T-helper 1 cell treated with Interleukin-12 subunit alpha and Interleukin-12 subunit beta and Interleukin-4 antibody, amounts not matched to agents 30 μg/mL and 1 μg/mL, for 36 hours (primary cell): ENCODE measurements at regions not wholly inside any gene's neighbourhood (a gene's known extent, or its start where the extent isn't known, plus 50 kb on each side); places are given as distances from the start of the nearest gene placed in this dataset.
"Not testable (repeated sequence)": the region's sequence is repeated elsewhere in the genome, so short reads cannot be mapped to it uniquely, and the experiment has no call there.

ENCODE experiments used
- H3K27ac Mint-ChIP-seq: one replicate; pipeline ENCODE4 v1.8.0; 2021; ENCODE audit warnings: mild to moderate bottlenecking, mixed read lengths
- H3K27me3 Mint-ChIP-seq: one replicate; pipeline ENCODE4 v1.8.0; 2021; ENCODE audit warnings: low read depth, mixed read lengths
- H3K36me3 Mint-ChIP-seq: one replicate; pipeline ENCODE4 v1.8.0; 2021; ENCODE audit warnings: low read depth, mixed read lengths
- H3K4me1 Mint-ChIP-seq: one replicate; pipeline ENCODE4 v1.8.0; 2021; ENCODE audit warnings: low read depth, mixed read lengths
- H3K4me3 Mint-ChIP-seq: one replicate; pipeline ENCODE4 v1.8.0; 2021; ENCODE audit warnings: mild to moderate bottlenecking, moderate library complexity, mixed read lengths
- H3K9me3 Mint-ChIP-seq: one replicate; pipeline ENCODE4 v1.8.0; 2021; ENCODE audit warnings: mixed read lengths

- Mint-ChIP-seq H3K4me3 (no peak overlapping the region), H3K27me3 (peaks cover 5% of the 10 kb centered on the region), H3K4me1 (no peaks in the 10 kb centered on the region), H3K36me3 (no peaks in the 10 kb centered on the region), H3K27ac (no peak overlapping the region), H3K9me3 (peaks cover 4% of the 10 kb centered on the region)
These were observed 583.7 kb downstream of the EPM2A start for GRCh38 chr6:145151624-145152023.

GRCh38 chr6:145153495-145153894, 581.8 kb downstream of the EPM2A start:
- Mint-ChIP-seq H3K4me3 (no peak overlapping the region), H3K9me3 (peaks cover 10% of the 10 kb centered on the region), H3K27me3 (peaks cover 5% of the 10 kb centered on the region), H3K4me1 (no peaks in the 10 kb centered on the region), H3K27ac (no peak overlapping the region), H3K36me3 (no peaks in the 10 kb centered on the region)

DNA sequence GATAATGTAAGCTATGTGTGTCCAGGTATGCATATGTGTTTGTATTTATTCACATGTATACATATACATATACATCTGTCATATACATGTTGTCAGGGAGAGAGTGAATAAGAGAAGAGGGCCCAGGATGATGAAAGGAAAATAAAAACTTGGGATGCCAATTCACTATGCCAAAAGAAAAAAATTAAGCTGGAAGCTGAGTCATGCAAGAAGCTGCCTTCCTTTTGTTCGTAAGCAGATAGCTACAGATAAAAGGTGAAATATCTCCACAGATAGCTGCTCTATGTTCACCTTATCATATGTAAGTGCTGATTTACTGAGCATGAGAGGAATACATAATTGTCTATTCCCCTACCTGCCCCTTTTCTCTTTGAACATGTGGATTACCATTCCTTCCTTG, 579.9 kb downstream of the EPM2A start:
- no peak overlapping the region for H3K27ac Mint-ChIP-seq
- H3K36me3 Mint-ChIP-seq: no peaks in the 10 kb centered on the region
- no peaks in the 10 kb centered on the region for H3K27me3 Mint-ChIP-seq
- H3K4me3 Mint-ChIP-seq: no peak overlapping the region
- peaks cover 16% of the 10 kb centered on the region for H3K9me3 Mint-ChIP-seq
- H3K4me1 Mint-ChIP-seq: no peaks in the 10 kb centered on the region

GRCh38 chr6:145155873-145156782, 579.2 kb downstream of the EPM2A start:
- peaks cover 16% of the 10 kb centered on the region for H3K9me3 Mint-ChIP-seq
- H3K4me1 Mint-ChIP-seq: no peaks in the 10 kb centered on the region
- H3K4me3 Mint-ChIP-seq: no peak overlapping the region
- H3K36me3 Mint-ChIP-seq: no peaks in the 10 kb centered on the region
- H3K27ac Mint-ChIP-seq: no peak overlapping the region
- no peaks in the 10 kb centered on the region for H3K27me3 Mint-ChIP-seq

DNA sequence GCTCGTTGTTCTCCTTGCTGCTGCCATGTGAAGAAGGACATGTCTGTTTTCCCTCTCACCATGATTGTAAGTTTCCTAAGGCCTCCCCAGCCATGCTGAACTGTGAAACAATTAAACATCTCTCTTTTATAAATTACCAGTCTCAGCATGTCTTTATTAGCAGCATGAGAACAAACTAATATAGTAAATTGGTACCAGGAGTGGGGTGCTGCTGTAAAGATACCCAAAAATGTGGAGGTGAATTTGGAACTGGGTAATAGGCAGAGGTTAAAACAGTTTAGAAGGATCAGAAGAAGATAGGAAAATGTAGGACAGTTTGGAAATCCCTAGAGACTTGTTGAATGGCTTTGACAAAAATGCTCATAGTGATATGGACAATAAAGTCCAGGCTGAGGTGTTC, 576.7 kb downstream of the EPM2A start:
- H3K36me3 Mint-ChIP-seq, H3K27me3 Mint-ChIP-seq, H3K4me1 Mint-ChIP-seq, H3K27ac Mint-ChIP-seq, H3K4me3 Mint-ChIP-seq: not testable (repeated sequence)
- peaks cover 16% of the 10 kb centered on the region for H3K9me3 Mint-ChIP-seq

GRCh38 chr6:145159921-145160320, 575.4 kb downstream of the EPM2A start:
- H3K27ac Mint-ChIP-seq: no peak overlapping the region
- no peaks in the 10 kb centered on the region for H3K36me3 Mint-ChIP-seq
- peaks cover 16% of the 10 kb centered on the region for H3K9me3 Mint-ChIP-seq
- H3K4me3 Mint-ChIP-seq: no peak overlapping the region
- no peaks in the 10 kb centered on the region for H3K27me3 Mint-ChIP-seq
- no peaks in the 10 kb centered on the region for H3K4me1 Mint-ChIP-seq

GRCh38 chr6:145161501-145161900, 573.8 kb downstream of the EPM2A start:
- no peaks in the 10 kb centered on the region for H3K27me3 Mint-ChIP-seq
- H3K4me3 Mint-ChIP-seq: no peak overlapping the region
- peaks cover 13% of the 10 kb centered on the region for H3K9me3 Mint-ChIP-seq
- H3K27ac Mint-ChIP-seq: no peak overlapping the region
- no peaks in the 10 kb centered on the region for H3K36me3 Mint-ChIP-seq
- no peaks in the 10 kb centered on the region for H3K4me1 Mint-ChIP-seq

GRCh38 chr6:145169726-145170224, 565.5 kb downstream of the EPM2A start:
- Mint-ChIP-seq H3K36me3 (no peaks in the 10 kb centered on the region), H3K4me1 (no peaks in the 10 kb centered on the region), H3K27ac (no peak overlapping the region), H3K9me3 (no peaks in the 10 kb centered on the region), H3K27me3 (no peaks in the 10 kb centered on the region), H3K4me3 (no peak overlapping the region)

- no peaks in the 10 kb centered on the region for H3K4me1 Mint-ChIP-seq
- H3K9me3 Mint-ChIP-seq: peaks cover 10% of the 10 kb centered on the region
- H3K36me3 Mint-ChIP-seq: no peaks in the 10 kb centered on the region
- no peak overlapping the region for H3K4me3 Mint-ChIP-seq
- no peak overlapping the region for H3K27ac Mint-ChIP-seq
- H3K27me3 Mint-ChIP-seq: no peaks in the 10 kb centered on the region
These were observed 559.9 kb downstream of the EPM2A start for GRCh38 chr6:145175470-145175869.

- no peaks in the 10 kb centered on the region for H3K27me3 Mint-ChIP-seq
- peaks cover 10% of the 10 kb centered on the region for H3K9me3 Mint-ChIP-seq
- H3K27ac Mint-ChIP-seq: no peak overlapping the region
- no peaks in the 10 kb centered on the region for H3K4me1 Mint-ChIP-seq
- no peaks in the 10 kb centered on the region for H3K36me3 Mint-ChIP-seq
- H3K4me3 Mint-ChIP-seq: no peak overlapping the region
These were observed 556.9 kb downstream of the EPM2A start for GRCh38 chr6:145178391-145178790.

- Mint-ChIP-seq H3K27ac (no peak overlapping the region), H3K27me3 (no peaks in the 10 kb centered on the region), H3K4me1 (no peaks in the 10 kb centered on the region), H3K36me3 (no peaks in the 10 kb centered on the region), H3K4me3 (no peak overlapping the region), H3K9me3 (no peaks in the 10 kb centered on the region)
These were observed 547.7 kb downstream of the EPM2A start for GRCh38 chr6:145187491-145188206.

- Mint-ChIP-seq H3K27me3 (no peaks in the 10 kb centered on the region), H3K36me3 (no peaks in the 10 kb centered on the region), H3K4me1 (no peaks in the 10 kb centered on the region), H3K4me3 (no peak overlapping the region), H3K27ac (no peak overlapping the region), H3K9me3 (no peaks in the 10 kb centered on the region)
These were observed 545.5 kb downstream of the EPM2A start for GRCh38 chr6:145189836-145190235.

DNA sequence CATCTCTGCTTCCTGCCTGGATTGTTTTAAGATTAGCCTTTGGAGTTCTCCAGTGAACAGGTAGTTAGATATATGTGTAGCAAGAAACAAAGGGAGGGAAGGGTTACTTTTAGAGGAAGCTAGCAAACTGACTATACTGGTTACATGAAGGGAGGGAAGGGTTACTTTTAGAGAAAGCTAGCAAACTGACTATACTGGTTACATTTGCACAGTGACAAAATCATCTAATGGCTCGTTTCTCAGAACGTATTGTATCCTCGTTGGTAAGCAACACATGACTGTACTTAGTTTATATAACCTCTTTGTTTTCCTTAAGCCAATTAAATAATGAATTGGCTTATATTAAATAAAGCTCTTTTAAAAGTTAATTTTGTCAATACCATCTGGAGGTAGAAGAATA, 540.9 kb downstream of the EPM2A start:
- H3K27ac Mint-ChIP-seq: no peak overlapping the region
- H3K4me3 Mint-ChIP-seq: no peak overlapping the region
- no peaks in the 10 kb centered on the region for H3K36me3 Mint-ChIP-seq
- no peaks in the 10 kb centered on the region for H3K9me3 Mint-ChIP-seq
- H3K4me1 Mint-ChIP-seq: no peaks in the 10 kb centered on the region
- no peaks in the 10 kb centered on the region for H3K27me3 Mint-ChIP-seq

DNA sequence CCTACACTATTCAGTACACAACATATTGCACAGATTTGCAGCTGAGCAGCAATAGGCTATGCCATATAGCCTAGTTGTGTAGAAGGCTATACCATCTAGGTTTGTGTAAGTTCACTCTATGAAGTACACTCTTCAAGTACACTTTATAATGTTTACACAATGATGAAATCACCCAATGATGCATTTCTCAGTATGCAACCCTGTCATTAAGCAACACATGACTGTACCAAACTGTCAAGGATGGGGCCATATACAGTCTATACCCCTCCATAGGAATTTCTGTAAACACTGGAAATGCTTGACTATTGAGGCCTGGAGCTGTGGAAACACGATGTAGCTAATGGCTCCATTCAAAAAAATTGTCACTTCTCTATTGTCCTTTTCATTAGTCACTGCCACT, 535.4 kb downstream of the EPM2A start:
- no peak overlapping the region for H3K27ac Mint-ChIP-seq
- no peaks in the 10 kb centered on the region for H3K4me1 Mint-ChIP-seq
- H3K36me3 Mint-ChIP-seq: no peaks in the 10 kb centered on the region
- H3K27me3 Mint-ChIP-seq: peaks cover 6% of the 10 kb centered on the region
- H3K4me3 Mint-ChIP-seq: no peak overlapping the region
- no peaks in the 10 kb centered on the region for H3K9me3 Mint-ChIP-seq

GRCh38 chr6:145204301-145204700, 531.0 kb downstream of the EPM2A start:
- Mint-ChIP-seq H3K4me1 (no peaks in the 10 kb centered on the region), H3K9me3 (no peaks in the 10 kb centered on the region), H3K27me3 (peaks cover 10% of the 10 kb centered on the region), H3K36me3 (no peaks in the 10 kb centered on the region), H3K27ac (no peak overlapping the region), H3K4me3 (no peak overlapping the region)
